GM18867 (cell line): ENCODE measurements at regions not wholly inside any gene's neighbourhood (a gene's known extent, or its start where the extent isn't known, plus 50 kb on each side); places are given as distances from the start of the nearest gene placed in this dataset.

ENCODE experiments used
- ATAC-seq: cut with Tn5 transposase; IDR thresholded peaks from one replicate; pipeline ENCODE4 v1.9.1; 2021; ENCODE audit warnings: mild to moderate bottlenecking, moderate library complexity; ENCODE audit not compliant: unreplicated experiment

- ATAC-seq: no peak
Measured at GRCh38 chr13:107020393-107020792, 452.5 kb upstream of the ARGLU1 start.

DNA sequence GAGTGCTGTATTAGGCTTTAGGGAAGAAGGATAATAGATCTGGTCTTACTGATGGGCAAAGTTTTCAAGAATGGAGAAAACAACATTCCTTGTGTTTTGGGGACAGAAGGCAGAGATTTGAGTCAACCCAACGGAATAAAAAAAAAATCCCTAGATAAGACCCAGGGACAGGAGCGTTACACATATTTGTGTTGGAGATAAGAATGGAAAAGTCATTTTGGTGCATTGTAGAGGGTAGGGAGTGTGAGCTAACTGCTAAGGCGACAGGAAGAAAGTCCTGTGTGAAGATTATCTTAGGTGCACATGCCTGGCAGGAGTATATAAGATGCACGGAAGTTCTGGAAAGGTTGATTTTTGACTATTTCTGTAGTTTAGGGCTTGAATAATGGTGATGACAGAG lies 450.3 kb upstream of the ARGLU1 start:
- no peak for ATAC-seq

- no peak for ATAC-seq
Measured at GRCh38 chr13:107006661-107007060, 438.7 kb upstream of the ARGLU1 start.

GRCh38 chr13:107005577-107005976 lies 437.6 kb upstream of the ARGLU1 start:
- ATAC-seq: no peak

- ATAC-seq: no peak
Measured at GRCh38 chr13:107003911-107004310, 436.0 kb upstream of the ARGLU1 start.

GRCh38 chr13:106998664-106999063 lies 430.7 kb upstream of the ARGLU1 start:
- no peak for ATAC-seq

DNA sequence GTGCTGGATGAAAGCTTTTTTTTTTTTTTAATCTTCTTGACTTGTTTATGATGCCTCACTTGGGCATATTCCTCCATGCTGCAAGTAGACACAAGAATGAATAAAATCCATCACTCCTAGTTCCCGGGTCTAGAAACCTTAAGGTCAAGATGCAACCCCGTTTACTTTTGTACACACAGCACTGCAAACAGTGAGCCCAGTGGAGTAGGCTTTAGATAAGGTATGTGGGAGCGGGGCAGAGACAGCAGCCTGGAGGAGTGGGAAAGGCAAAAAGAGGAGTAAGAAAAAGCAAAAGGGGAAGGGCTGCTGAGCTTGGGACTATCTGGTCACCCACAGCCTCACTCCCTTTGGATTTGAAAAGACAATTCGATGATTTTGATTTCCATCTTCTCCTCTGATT lies 429.8 kb upstream of the ARGLU1 start:
- no peak for ATAC-seq

DNA sequence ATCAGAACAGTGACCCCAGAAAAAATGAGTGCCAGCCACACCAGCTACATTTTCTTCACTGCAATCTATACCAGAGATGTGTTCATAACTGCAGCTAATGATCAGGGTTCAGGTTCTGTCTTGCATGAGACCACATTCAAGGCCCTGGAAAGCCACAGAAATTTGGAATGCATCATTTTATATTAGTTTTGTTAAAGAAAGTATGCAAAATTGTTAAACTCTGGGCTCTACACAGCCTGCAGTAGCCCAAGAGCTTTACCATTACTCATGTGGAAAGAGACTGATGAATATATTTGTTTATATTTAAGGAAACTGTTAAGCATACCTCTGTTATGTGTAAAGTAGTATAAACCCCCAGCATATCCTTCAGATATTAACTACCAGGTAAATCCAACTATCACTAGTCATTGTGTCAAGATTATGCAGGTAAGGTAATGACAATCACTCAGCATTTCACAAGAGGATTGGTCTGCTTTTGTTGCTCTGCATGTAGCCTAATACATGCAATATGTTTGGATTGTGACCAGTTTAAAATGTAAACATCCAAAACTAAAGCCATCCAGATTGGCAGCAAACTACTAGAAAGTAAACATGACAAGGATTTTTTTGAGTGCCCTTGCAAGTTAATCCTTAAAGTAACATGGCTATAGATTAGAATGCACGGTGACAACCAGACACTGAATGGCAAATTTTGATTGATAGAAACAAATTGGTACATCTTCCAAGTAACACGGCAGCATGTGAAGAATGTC lies 429.1 kb upstream of the ARGLU1 start:
- no peak for ATAC-seq

DNA sequence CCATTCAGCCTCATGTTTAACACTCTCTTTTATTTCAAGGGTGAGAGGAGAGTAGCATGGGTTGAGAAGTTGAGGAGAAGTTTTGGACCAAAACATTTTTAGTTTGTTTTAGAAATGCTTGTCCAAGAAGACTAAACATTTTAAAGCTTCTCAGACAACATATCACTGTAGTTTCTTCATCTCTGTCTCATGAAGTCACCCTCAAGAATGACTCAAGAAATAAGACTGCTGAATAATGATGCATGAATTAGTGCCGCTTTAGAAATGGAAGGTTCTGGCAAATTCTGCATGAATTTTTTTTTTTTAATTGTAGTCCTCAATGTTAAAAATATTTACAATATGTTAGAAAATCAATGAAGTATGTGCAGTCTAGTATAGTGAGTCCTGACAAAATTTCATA lies 422.7 kb upstream of the ARGLU1 start:
- ATAC-seq: no peak

GRCh38 chr13:106989876-106990275 lies 421.9 kb upstream of the ARGLU1 start:
- ATAC-seq: no peak

DNA sequence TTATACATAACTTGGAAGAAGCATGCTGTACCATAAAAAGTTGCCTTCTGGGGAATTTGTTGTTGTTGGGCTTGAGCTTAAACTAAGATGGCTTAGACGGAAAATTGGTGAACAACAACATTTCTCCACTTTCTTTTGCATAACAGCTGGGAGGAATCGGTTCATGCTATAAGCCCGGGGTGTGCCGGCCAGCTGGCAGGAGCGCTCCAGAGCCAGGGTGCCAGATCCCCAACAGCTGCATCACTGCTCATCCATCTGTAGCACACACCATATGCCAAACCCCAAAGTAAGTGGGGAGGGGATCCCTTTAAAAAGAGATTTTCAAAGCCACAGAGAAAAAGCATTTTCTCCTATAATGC lies 419.5 kb upstream of the ARGLU1 start:
- ATAC-seq: no peak

GRCh38 chr13:106986687-106987426 lies 418.9 kb upstream of the ARGLU1 start:
- no peak for ATAC-seq

- no peak for ATAC-seq
Measured at GRCh38 chr13:106986033-106986484, 418.1 kb upstream of the ARGLU1 start.

DNA sequence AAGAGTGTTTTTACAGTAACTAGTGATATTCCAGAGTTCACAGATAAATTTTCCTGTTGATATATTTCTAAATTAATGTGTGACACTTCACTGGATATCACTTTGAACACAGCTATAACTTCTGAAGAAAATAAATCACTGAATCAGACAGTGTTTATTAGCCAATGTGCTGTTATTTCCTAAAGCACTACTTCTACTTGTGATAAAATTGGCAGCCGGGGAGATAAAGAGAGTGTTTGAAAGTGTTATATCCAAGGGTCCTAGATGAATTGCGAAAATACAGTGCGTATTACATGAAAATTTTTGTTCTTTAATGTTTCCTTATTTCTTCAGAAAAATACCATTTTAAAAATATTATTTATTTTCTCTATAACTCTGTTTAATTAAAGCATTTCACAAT lies 417.5 kb upstream of the ARGLU1 start:
- no peak for ATAC-seq

DNA sequence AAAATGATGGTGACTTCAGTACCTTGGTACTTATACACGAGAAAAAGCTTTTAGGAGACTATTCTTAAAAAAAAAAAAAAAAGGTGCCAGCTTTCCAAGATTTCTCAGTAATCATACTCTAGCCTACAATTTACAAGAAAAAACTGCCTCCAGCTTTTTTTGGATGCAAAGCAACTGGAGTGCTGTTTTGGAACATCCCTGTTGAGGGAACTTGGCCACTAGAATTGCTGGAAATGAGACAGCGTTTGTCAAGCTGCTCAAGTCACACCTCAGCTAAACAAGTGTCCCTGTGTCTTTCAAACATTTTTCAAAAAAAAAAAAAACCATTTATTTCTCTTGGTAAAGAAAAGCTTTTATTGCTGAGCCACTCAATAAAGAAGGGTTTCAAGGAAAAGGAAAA lies 413.1 kb upstream of the ARGLU1 start:
- no peak for ATAC-seq

GRCh38 chr13:106967391-106967790 lies 399.5 kb upstream of the ARGLU1 start:
- ATAC-seq: no peak

GRCh38 chr13:106963151-106963550 lies 395.2 kb upstream of the ARGLU1 start:
- no peak for ATAC-seq

GRCh38 chr13:106961651-106962050 lies 393.7 kb upstream of the ARGLU1 start:
- no peak for ATAC-seq

DNA sequence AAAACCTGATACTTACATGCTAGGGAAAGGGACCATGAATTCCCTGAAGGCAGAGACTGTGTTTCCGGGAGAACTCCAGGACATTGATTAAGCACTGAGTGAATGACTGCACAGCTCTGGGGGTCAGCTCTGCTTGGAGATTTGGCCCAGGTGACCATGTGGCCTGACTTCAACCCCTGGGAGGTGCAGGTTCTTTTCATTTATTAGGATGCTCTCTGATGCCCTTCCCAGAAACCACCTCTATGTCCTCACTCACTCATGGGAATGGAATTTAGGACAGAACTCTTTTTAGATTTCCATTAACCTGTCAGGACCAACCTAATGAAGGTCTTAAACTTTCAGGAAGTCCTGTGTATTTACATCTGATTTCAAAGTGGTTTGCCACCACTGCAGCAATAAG lies 393.3 kb upstream of the ARGLU1 start:
- ATAC-seq: no peak

DNA sequence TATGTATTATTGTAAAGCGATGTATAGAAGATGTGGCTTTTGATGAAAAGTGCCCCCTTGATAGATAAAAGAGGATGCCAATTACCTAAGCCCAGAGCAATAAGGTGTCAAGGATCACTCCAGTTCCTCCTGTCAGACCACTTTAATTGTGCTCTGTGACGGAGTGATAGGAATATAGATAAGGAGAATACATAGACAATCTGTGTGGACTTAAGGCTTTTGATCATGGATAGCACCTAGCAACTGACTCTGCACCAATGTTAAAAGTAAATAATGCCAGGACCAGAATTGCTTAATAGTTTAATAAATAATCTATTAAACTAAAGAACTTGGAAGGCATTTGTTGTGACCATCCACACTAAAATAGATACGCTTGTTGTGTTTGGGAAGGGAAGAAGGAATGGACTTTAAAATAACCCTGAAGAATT lies 390.7 kb upstream of the ARGLU1 start:
- no peak for ATAC-seq

GRCh38 chr13:106942563-106942962 lies 374.6 kb upstream of the ARGLU1 start:
- ATAC-seq: no peak

GRCh38 chr13:106941779-106942178 lies 373.8 kb upstream of the ARGLU1 start:
- no peak for ATAC-seq
